DOHH2 (cell line): ENCODE measurements at regions not wholly inside any gene's neighbourhood (a gene's known extent, or its start where the extent isn't known, plus 50 kb on each side); places are given as distances from the start of the nearest gene placed in this dataset.

Experiments
- CTCF ChIP-seq: fragments of 200-600 bp; sonication (generic); IDR thresholded peaks from one replicate; pipeline ENCODE4 v1.5.1; 2014; ENCODE audit warnings: antibody characterized with exemption, mild to moderate bottlenecking, low read depth, low read length; ENCODE audit not compliant: poor library complexity, severe bottlenecking
- EZH2phosphoT487 ChIP-seq: fragments of 200-600 bp; sonication (generic); IDR thresholded peaks from 2 replicates; pipeline ENCODE4 v1.6.1; 2017; ENCODE audit warnings: borderline replicate concordance, mild to moderate bottlenecking, antibody characterized with exemption, low read length, moderate library complexity, mixed read lengths

GRCh38 chr12:33650832-33651231, 211.2 kb upstream of the SYT10 start:
- TF ChIP-seq CTCF (no peak), EZH2phosphoT487 (no peak)
